ENCODE measurements at regions not wholly inside any gene's neighbourhood (a gene's known extent, or its start where the extent isn't known, plus 50 kb on each side); places are given as distances from the start of the nearest gene placed in this dataset.

DNA sequence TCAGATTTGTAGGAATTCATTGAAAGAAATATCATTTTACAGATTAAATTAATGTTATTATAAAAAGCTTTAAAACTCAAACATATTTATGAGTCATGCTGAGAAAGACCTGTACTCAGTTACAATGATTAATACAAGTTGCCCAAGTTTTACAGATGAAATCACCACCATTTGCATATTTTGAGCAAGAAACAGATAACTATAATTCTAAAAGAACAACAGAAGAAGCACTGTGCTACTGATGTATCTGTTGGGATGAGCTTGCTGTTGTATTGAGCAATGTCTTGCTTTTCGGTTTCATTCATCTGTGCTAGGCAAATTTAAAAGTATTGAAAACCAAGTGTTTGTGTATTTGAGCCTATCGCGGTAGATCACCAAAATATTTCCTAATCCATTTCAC lies 1589.1 kb upstream of the ZEB2 start:
- no peak for TF ChIP-seq POLR2A (IDR thresholded peaks at IDR 0.05)
- TF ChIP-seq, protein P1, sequence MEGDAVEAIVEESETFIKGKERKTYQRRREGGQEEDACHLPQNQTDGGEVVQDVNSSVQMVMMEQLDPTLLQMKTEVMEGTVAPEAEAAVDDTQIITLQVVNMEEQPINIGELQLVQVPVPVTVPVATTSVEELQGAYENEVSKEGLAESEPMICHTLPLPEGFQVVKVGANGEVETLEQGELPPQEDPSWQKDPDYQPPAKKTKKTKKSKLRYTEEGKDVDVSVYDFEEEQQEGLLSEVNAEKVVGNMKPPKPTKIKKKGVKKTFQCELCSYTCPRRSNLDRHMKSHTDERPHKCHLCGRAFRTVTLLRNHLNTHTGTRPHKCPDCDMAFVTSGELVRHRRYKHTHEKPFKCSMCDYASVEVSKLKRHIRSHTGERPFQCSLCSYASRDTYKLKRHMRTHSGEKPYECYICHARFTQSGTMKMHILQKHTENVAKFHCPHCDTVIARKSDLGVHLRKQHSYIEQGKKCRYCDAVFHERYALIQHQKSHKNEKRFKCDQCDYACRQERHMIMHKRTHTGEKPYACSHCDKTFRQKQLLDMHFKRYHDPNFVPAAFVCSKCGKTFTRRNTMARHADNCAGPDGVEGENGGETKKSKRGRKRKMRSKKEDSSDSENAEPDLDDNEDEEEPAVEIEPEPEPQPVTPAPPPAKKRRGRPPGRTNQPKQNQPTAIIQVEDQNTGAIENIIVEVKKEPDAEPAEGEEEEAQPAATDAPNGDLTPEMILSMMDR (IDR thresholded peaks at IDR 0.05) = no peak

Measured in testis (tissue), 2 donors.